HCT116 (cell line): ENCODE measurements at regions not wholly inside any gene's neighbourhood (a gene's known extent, or its start where the extent isn't known, plus 50 kb on each side); places are given as distances from the start of the nearest gene placed in this dataset.

ENCODE experiments used
- ATAC-seq: fragments of 200-7000 bp; cut with Tn5 transposase; 2 replicates; pipeline ENCODE4 v1.9.1; 2020; ENCODE audit warnings: mild to moderate bottlenecking, moderate library complexity
- BruUV-seq: library from RNA; stranded (reverse); fragments of 400-500 nt; replicated peaks from 2 replicates; lab custom pipeline; 2021; lab: Mats Ljungman, UMichigan
- CTCF ChIA-PET: fragments of 300-600 bp; sonication (Branson Sonifier 250); formaldehyde crosslinking; loops from one replicate; lab custom pipeline; 2021; ENCODE audit warnings: antibody characterized with exemption; lab: Charles Lee
- POLR2A ChIA-PET: fragments of 300-600, 350-600 bp; sonication (Branson Sonifier 250); formaldehyde crosslinking; loops from one replicate; lab custom pipeline; 2021; ENCODE audit warnings: antibody characterized with exemption; lab: Charles Lee
- RAD21 ChIA-PET, 2 experiments: fragments of 300-600 bp; sonication (Branson Sonifier 250); formaldehyde crosslinking; loops; one replicate each; lab custom pipeline; 2023; ENCODE audit warnings: low total read pairs in 2 of 2; ENCODE audit not compliant: uncharacterized antibody in 2 of 2, unreplicated experiment in 2 of 2, low non-redundant PET in 1 of 2; lab: Charles Lee
- DNase-seq: peaks from one replicate; pipeline ENCODE4 v3.0.0-alpha.2; 2010; ENCODE audit warnings: low read depth, low spot score
- H2AFZ ChIP-seq: fragments of 200-600 bp; shearing (Covaris generic), sonication (generic); 2 replicates; pipeline ENCODE4 v1.6.1; 2017; ENCODE audit warnings: low read depth, mixed run types, mixed read lengths, antibody characterized with exemption, low read length; ENCODE audit not compliant: poor library complexity, severe bottlenecking
- H3K27ac ChIP-seq: 2 replicates; pipeline ENCODE4 v1.5.1; 2012; ENCODE audit warnings: low read depth, low read length
- H3K27me3 ChIP-seq: fragments of 200-600 bp; sonication (generic); 2 replicates; pipeline ENCODE4 v1.6.1; 2016; ENCODE audit warnings: mixed run types, low read length, mixed read lengths; ENCODE audit not compliant: insufficient read depth
- H3K36me3 ChIP-seq, 2 experiments: fragments of 200-500 bp in 1 of 2; fragments of 200-600 bp in 1 of 2; sonication (Bioruptor generic) in 1 of 2; sonication (generic) in 1 of 2; 2 replicates each; pipeline versions ENCODE4 v1.5.1 to v1.6.1; 2014 to 2016; ENCODE audit warnings: low read length in 2 of 2, inconsistent platforms in 1 of 2, mixed read lengths in 1 of 2, mixed run types in 1 of 2; ENCODE audit not compliant: insufficient read depth in 2 of 2, control insufficient read depth in 1 of 2
- H3K4me1 ChIP-seq, 2 experiments: fragments of 200-600 bp in 1 of 2; sonication (generic) in 1 of 2; 2 replicates each; pipeline versions ENCODE4 v1.5.1 to v1.6.1; 2012 to 2017; ENCODE audit warnings: low read length in 2 of 2, inconsistent platforms in 1 of 2, mild to moderate bottlenecking in 1 of 2, mixed read lengths in 1 of 2, mixed run types in 1 of 2, moderate library complexity in 1 of 2; ENCODE audit not compliant: insufficient read depth in 2 of 2, control insufficient read depth in 1 of 2
- H3K4me2 ChIP-seq: fragments of 200-600 bp; sonication (generic); 2 replicates; pipeline ENCODE4 v1.6.1; 2017; ENCODE audit warnings: mixed run types, low read length, mixed read lengths
- H3K4me3 ChIP-seq, 2 experiments: fragments of 200-600 bp in 1 of 2; sonication (generic) in 1 of 2; replicated peaks in 1 of 2; 2 replicates each; pipeline ENCODE4 v1.5.1; 2011 to 2016; ENCODE audit warnings: low read length in 2 of 2, control low read depth in 1 of 2, low read depth in 1 of 2, mild to moderate bottlenecking in 1 of 2, mixed read lengths in 1 of 2, mixed run types in 1 of 2
- H3K79me2 ChIP-seq: fragments of 200-600 bp; sonication (generic); 2 replicates; pipeline ENCODE4 v1.6.1; 2017; ENCODE audit warnings: mild to moderate bottlenecking, mixed run types, low read length, moderate library complexity, mixed read lengths; ENCODE audit not compliant: insufficient read depth
- H3K9ac ChIP-seq: fragments of 200-600 bp; sonication (generic); 2 replicates; pipeline ENCODE4 v1.6.1; 2016; ENCODE audit warnings: low read length, mixed read lengths
- H3K9me2 ChIP-seq: fragments of 200-600 bp; sonication (generic), shearing (Covaris generic); 2 replicates; pipeline ENCODE4 v1.6.1; 2017; ENCODE audit warnings: mixed run types, mild to moderate bottlenecking, moderate library complexity; ENCODE audit not compliant: insufficient read depth
- H3K9me3 ChIP-seq, 2 experiments: fragments of 200-500 bp in 1 of 2; fragments of 200-600 bp in 1 of 2; sonication (Bioruptor generic) in 1 of 2; sonication (generic) in 1 of 2; 2 replicates each; pipeline ENCODE4 v1.6.1; 2014 to 2017; ENCODE audit warnings: low read length in 2 of 2, mixed read lengths in 2 of 2, inconsistent platforms in 1 of 2, low read depth in 1 of 2, mild to moderate bottlenecking in 1 of 2, mixed run types in 1 of 2, moderate library complexity in 1 of 2; ENCODE audit not compliant: control insufficient read depth in 1 of 2, insufficient read depth in 1 of 2
- H4K20me1 ChIP-seq: fragments of 200-600 bp; sonication (generic), shearing (Covaris generic); 2 replicates; pipeline ENCODE4 v1.6.1; 2017; ENCODE audit warnings: mixed run types, mild to moderate bottlenecking, moderate library complexity; ENCODE audit not compliant: insufficient read depth
- CEBPB ChIP-seq: IDR thresholded peaks from 2 replicates; pipeline ENCODE4 v1.6.1; 2012; ENCODE audit warnings: low read depth
- FOSL1 ChIP-seq: IDR thresholded peaks from 2 replicates; pipeline ENCODE4 v1.6.1; 2012; ENCODE audit warnings: low read depth
- MAX ChIP-seq: IDR thresholded peaks from 2 replicates; pipeline ENCODE4 v1.6.1; 2012
- POLR2A ChIP-seq: IDR thresholded peaks from 2 replicates; pipeline ENCODE4 v1.7.0; 2011; ENCODE audit warnings: borderline replicate concordance; ENCODE audit not compliant: insufficient read depth, insufficient read length; ENCODE audit errors: extremely low read depth
- POLR2AphosphoS5 ChIP-seq: IDR thresholded peaks from 2 replicates; pipeline ENCODE4 v1.6.1; 2011; ENCODE audit warnings: mild to moderate bottlenecking, low read depth, low read length, moderate library complexity
- RAD21 ChIP-seq: IDR thresholded peaks from 2 replicates; pipeline ENCODE4 v1.6.1; 2012; ENCODE audit warnings: low read depth, mild to moderate bottlenecking
- SIN3A ChIP-seq: IDR thresholded peaks from 2 replicates; pipeline ENCODE4 v1.6.1; 2012; ENCODE audit warnings: low read depth
- SP1 ChIP-seq: IDR thresholded peaks from 2 replicates; pipeline ENCODE4 v1.6.1; 2012; ENCODE audit warnings: low read depth
- ZNF274 ChIP-seq: fragments of 200-500 bp; sonication (Bioruptor generic); IDR thresholded peaks from 2 replicates; pipeline ENCODE4 v1.6.1; 2014; ENCODE audit warnings: mild to moderate bottlenecking, low read depth, low read length, inconsistent platforms
- intact Hi-C: fragments of 100-400 bp; cut with micrococcal nuclease; formaldehyde crosslinking; loops from 2 replicates; pipeline ENCODE4 v1.10.0; 2022
- TF ChIP-seq, protein P1 (sequence below): IDR thresholded peaks from 2 replicates; pipeline ENCODE4 v1.6.1; 2012; ENCODE audit warnings: low read depth

GRCh38 chr2:128501006-128501690 is 182.5 kb upstream of the HS6ST1 start:
- no peak overlapping the region for H3K9ac ChIP-seq
- no peak for DNase-seq
- intact Hi-C loops = no loop called here
- H3K9me2 ChIP-seq = no peaks in the 10 kb centered on the region
- ATAC-seq = no peak
- CTCF ChIA-PET = no interaction called here
- no peaks in the 10 kb centered on the region for H3K79me2 ChIP-seq
- H3K9me3 ChIP-seq = no peaks in the 10 kb centered on the region
- no peak overlapping the region for H3K4me3 ChIP-seq
- no peak overlapping the region for H3K27ac ChIP-seq
- TF ChIP-seq ZNF274 (no peak), RAD21 (no peak), POLR2A (no peak), POLR2AphosphoS5 (no peak), SP1 (no peak), FOSL1 (no peak), MAX (no peak), SIN3A (no peak), CEBPB (no peak)
- TF ChIP-seq, protein P1, sequence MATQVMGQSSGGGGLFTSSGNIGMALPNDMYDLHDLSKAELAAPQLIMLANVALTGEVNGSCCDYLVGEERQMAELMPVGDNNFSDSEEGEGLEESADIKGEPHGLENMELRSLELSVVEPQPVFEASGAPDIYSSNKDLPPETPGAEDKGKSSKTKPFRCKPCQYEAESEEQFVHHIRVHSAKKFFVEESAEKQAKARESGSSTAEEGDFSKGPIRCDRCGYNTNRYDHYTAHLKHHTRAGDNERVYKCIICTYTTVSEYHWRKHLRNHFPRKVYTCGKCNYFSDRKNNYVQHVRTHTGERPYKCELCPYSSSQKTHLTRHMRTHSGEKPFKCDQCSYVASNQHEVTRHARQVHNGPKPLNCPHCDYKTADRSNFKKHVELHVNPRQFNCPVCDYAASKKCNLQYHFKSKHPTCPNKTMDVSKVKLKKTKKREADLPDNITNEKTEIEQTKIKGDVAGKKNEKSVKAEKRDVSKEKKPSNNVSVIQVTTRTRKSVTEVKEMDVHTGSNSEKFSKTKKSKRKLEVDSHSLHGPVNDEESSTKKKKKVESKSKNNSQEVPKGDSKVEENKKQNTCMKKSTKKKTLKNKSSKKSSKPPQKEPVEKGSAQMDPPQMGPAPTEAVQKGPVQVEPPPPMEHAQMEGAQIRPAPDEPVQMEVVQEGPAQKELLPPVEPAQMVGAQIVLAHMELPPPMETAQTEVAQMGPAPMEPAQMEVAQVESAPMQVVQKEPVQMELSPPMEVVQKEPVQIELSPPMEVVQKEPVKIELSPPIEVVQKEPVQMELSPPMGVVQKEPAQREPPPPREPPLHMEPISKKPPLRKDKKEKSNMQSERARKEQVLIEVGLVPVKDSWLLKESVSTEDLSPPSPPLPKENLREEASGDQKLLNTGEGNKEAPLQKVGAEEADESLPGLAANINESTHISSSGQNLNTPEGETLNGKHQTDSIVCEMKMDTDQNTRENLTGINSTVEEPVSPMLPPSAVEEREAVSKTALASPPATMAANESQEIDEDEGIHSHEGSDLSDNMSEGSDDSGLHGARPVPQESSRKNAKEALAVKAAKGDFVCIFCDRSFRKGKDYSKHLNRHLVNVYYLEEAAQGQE = no peak
- TF ChIP-seq, all 23 proteins: peak for 0
- Histone ChIP-seq H3K36me3 (no peaks in the 10 kb centered on the region), H3K4me2 (no peak overlapping the region), H3K27me3 (no peaks in the 10 kb centered on the region), H3K4me1 (no peaks in the 10 kb centered on the region), H4K20me1 (no peaks in the 10 kb centered on the region), H2AFZ (no peak overlapping the region)
- RAD21 ChIA-PET = no interaction called here
- POLR2A ChIA-PET = no interaction called here
- no TSS peak for BruUV-seq
